Upper lobe of right lung (tissue), 1 donor: ENCODE measurements at regions not wholly inside any gene's neighbourhood (a gene's known extent, or its start where the extent isn't known, plus 50 kb on each side); places are given as distances from the start of the nearest gene placed in this dataset.
"Not testable (repeated sequence)": the region's sequence is repeated elsewhere in the genome, so short reads cannot be mapped to it uniquely, and the experiment has no call there.

ENCODE experiments used
- ATAC-seq: fragments of 200-7000 bp; cut with Tn5 transposase; one replicate; pipeline ENCODE4 v1.9.1; 2020; ENCODE audit warnings: mild to moderate bottlenecking, moderate library complexity
- DNase-seq: peaks from one replicate; pipeline ENCODE4 v3.0.0-alpha.2; 2020
- H3K27ac ChIP-seq: fragments of 200-600 bp; one replicate; pipeline ENCODE4 v1.8.0; 2022
- H3K27me3 ChIP-seq: fragments of 200-600 bp; one replicate; pipeline ENCODE4 v1.8.0; 2022; ENCODE audit warnings: mild to moderate bottlenecking
- H3K36me3 ChIP-seq: fragments of 200-600 bp; one replicate; pipeline ENCODE4 v1.8.0; 2022
- H3K4me1 ChIP-seq: fragments of 200-600 bp; one replicate; pipeline ENCODE4 v1.8.0; 2022
- H3K4me3 ChIP-seq: fragments of 200-600 bp; one replicate; pipeline ENCODE4 v1.8.0; 2022; ENCODE audit warnings: mild to moderate bottlenecking
- H3K9me3 ChIP-seq: fragments of 200-600 bp; one replicate; pipeline ENCODE4 v1.8.0; 2022
- intact Hi-C: fragments of 100-400 bp; cut with DNase I; formaldehyde crosslinking; loops from one replicate; pipeline ENCODE4 v1.11.0; 2022
- TF ChIP-seq, protein P1 (sequence below): fragments of 200-600 bp; IDR thresholded peaks from one replicate; pipeline ENCODE4 v1.8.0; 2022; ENCODE audit warnings: antibody characterized with exemption
- donor health status: DM: no; HTN: yes; CAD: no; lungs with severe emphysema.

DNA sequence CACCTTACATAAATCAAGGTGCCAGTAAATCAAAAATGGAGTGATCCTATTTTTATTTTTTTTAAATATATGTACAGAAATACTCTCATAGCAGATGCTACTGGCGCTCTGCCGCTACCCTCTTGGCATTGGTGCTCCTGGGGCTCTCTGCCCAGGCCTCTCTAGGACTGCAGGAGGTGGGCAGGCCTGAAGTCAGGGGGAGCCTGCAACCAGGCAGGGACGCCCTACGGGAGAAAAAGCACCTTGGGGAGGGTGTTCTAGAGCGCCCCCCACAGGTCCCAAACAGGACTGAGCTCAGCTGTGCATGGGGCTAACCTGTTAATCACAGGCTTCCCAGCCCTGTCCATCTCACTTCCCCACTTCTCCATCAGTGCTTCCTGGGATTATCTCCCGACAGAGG, 192.5 kb downstream of the SHQ1 start:
- Histone ChIP-seq H3K36me3 (no peaks in the 10 kb centered on the region), H3K4me3 (no peak overlapping the region), H3K4me1 (peaks cover 6% of the 10 kb centered on the region), H3K9me3 (no peaks in the 10 kb centered on the region), H3K27me3 (peaks cover 12% of the 10 kb centered on the region), H3K27ac (no peak overlapping the region)
- DNase-seq, result no peak
- intact Hi-C loops, result no loop called here
- no peak for ATAC-seq
- TF ChIP-seq, protein P1, sequence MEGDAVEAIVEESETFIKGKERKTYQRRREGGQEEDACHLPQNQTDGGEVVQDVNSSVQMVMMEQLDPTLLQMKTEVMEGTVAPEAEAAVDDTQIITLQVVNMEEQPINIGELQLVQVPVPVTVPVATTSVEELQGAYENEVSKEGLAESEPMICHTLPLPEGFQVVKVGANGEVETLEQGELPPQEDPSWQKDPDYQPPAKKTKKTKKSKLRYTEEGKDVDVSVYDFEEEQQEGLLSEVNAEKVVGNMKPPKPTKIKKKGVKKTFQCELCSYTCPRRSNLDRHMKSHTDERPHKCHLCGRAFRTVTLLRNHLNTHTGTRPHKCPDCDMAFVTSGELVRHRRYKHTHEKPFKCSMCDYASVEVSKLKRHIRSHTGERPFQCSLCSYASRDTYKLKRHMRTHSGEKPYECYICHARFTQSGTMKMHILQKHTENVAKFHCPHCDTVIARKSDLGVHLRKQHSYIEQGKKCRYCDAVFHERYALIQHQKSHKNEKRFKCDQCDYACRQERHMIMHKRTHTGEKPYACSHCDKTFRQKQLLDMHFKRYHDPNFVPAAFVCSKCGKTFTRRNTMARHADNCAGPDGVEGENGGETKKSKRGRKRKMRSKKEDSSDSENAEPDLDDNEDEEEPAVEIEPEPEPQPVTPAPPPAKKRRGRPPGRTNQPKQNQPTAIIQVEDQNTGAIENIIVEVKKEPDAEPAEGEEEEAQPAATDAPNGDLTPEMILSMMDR, result no peak

DNA sequence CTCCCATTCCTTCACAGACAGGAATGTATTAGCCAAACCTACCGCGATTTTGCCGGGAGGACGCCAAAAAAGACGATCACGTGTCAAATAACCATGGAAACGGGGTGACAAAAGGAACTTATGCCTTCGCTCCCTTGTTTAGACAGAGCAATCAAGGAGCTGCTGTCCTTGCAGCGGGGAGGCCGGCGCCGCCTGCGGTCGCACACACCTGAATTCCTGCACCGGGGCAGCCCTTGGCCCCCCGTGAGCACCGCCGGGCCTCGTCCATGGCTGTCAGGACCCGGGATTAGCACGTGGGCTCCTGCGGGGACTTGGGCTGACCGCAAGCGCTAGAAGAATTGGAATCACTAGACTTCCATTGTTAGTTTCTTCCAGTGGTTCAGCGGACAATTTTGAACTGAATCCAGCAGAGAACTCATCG, 193.1 kb downstream of the SHQ1 start:
- Histone ChIP-seq H3K9me3 (no peaks in the 10 kb centered on the region), H3K4me1 (peaks cover 6% of the 10 kb centered on the region), H3K4me3 (peak overlapping the region; percentile 1), H3K27ac (no peak overlapping the region), H3K27me3 (peaks cover 12% of the 10 kb centered on the region), H3K36me3 (no peaks in the 10 kb centered on the region)
- no peak for DNase-seq
- intact Hi-C loops, result no loop called here
- TF ChIP-seq, protein P1, result no peak
- peak; percentile 45 for ATAC-seq

DNA sequence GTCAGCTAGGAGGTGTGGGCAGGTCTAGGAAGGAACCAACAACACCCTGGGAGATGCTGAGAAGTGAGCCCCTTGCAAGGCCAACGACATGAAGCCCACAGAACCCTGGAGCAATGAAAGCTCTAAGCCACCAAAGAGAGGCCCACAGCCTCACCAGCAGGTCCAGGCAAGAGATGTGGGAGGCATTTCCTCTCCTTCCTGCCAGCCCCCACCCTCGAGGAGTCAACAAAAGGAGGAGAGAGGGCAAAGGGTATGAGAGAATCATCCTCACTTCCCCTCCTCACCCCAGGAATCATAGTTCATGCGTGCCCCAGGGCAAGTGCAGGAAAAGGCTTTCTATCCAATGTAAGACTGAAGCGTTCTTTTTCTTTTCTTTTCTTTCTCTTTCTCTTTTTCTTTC, 195.8 kb downstream of the SHQ1 start:
- peaks cover 6% of the 10 kb centered on the region for H3K4me1 ChIP-seq
- DNase-seq, result no peak
- H3K27ac ChIP-seq, result no peak overlapping the region
- H3K36me3 ChIP-seq, result no peaks in the 10 kb centered on the region
- TF ChIP-seq, protein P1, result no peak
- intact Hi-C loops, result no loop called here
- no peaks in the 10 kb centered on the region for H3K9me3 ChIP-seq
- H3K27me3 ChIP-seq, result peaks cover 12% of the 10 kb centered on the region
- no peak for ATAC-seq
- H3K4me3 ChIP-seq, result no peak overlapping the region

DNA sequence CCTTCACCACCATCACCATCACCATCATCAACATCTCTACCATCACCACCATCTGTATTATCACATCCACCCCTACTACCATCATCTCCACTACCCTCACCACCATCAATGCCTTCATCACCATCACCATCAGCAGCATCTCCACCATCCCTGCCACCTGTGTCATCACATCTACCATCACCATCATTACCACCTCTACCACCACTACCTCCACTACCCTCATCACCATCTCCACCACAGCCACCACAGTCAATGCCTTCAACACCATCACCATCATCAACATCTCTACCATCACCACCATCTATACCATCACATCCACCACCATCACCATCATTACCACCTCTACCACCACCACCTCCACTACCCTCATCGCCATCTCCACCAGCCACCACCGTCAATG, 196.7 kb downstream of the SHQ1 start:
- Histone ChIP-seq H3K4me3 (no peak overlapping the region), H3K27me3 (peaks cover 12% of the 10 kb centered on the region), H3K36me3 (no peaks in the 10 kb centered on the region), H3K4me1 (peaks cover 6% of the 10 kb centered on the region), H3K27ac (no peak overlapping the region), H3K9me3 (no peaks in the 10 kb centered on the region)
- intact Hi-C loops, result no loop called here
- ATAC-seq (no peak), DNase-seq (no peak)
- TF ChIP-seq, protein P1, result no peak

DNA sequence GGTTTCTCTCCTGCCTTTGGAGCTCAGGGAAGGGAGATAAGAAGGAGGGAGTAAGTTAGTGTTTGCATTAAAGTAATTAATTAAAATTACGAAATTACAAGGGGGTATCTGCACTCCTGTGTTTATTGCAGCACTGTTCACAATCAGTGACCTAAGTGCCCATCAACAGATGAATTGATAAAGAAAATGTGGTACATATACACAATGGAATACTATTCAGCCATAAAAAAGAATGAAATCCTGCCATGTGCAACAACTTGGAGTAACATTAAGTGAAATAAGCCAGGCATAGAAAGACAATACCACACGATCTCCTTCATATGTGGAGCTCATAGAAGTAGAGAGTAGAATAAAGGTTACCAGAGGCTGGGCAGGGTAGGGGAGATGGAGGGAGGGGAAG, 202.0 kb downstream of the SHQ1 start:
- intact Hi-C loops, result no loop called here
- H3K36me3 ChIP-seq, result no peaks in the 10 kb centered on the region
- H3K27ac ChIP-seq, result no peak overlapping the region
- DNase-seq (no peak), ATAC-seq (no peak)
- TF ChIP-seq, protein P1, result no peak
- no peaks in the 10 kb centered on the region for H3K4me1 ChIP-seq
- H3K27me3 ChIP-seq, result no peaks in the 10 kb centered on the region
- no peak overlapping the region for H3K4me3 ChIP-seq
- H3K9me3 ChIP-seq, result peaks cover 2% of the 10 kb centered on the region

DNA sequence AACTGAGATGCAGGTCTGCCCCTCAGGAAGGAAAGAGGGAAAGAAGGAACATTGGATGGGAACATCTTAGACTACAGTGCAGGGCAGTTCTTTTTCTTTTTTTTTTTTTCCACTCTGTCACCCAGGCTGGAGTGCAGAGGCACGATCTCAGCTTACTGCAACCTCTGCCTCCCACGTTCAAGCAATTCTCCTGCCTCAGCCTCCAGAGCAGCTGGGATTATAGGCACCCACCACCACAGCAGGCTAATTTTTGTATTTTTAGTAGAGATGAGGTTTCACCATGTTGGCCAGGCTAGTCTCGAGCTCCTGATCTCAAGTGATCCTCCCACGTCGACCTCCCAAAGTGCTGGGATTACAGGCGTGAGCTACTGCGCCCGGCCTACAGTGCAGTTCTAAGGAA, 204.6 kb downstream of the SHQ1 start:
- intact Hi-C loops, ATAC-seq, H3K27me3 ChIP-seq, H3K36me3 ChIP-seq, H3K9me3 ChIP-seq, DNase-seq, H3K4me1 ChIP-seq, H3K27ac ChIP-seq, H3K4me3 ChIP-seq: not testable (repeated sequence)
